GM23338 (cell line): ENCODE measurements at regions not wholly inside any gene's neighbourhood (a gene's known extent, or its start where the extent isn't known, plus 50 kb on each side); places are given as distances from the start of the nearest gene placed in this dataset.

Experiments used
- CTCF ChIP-seq, 2 experiments: fragments of 200-600 bp in 1 of 2; sonication (generic) in 1 of 2; conservative IDR thresholded peaks; 2 replicates each; pipeline versions ENCODE4 v1.5.1 to v1.6.1; 2016 to 2017; ENCODE audit warnings: antibody characterized with exemption in 2 of 2, low read depth in 2 of 2, mild to moderate bottlenecking in 2 of 2, moderate library complexity in 1 of 2
- EZH2 ChIP-seq: fragments of 200-600 bp; sonication (generic); IDR thresholded peaks from one replicate; pipeline ENCODE4 v1.8.0; 2017; ENCODE audit warnings: antibody characterized with exemption, mild to moderate bottlenecking, low read depth; ENCODE audit not compliant: unreplicated experiment
- POLR2AphosphoS5 ChIP-seq: IDR thresholded peaks from 2 replicates; pipeline ENCODE4 v1.6.1; 2016; ENCODE audit warnings: antibody characterized with exemption, low read depth
- REST ChIP-seq: IDR thresholded peaks from one replicate; pipeline ENCODE4 v1.6.1; 2018; ENCODE audit warnings: antibody characterized with exemption; ENCODE audit not compliant: unreplicated experiment

GRCh38 chr16:87244636-87245197, 72.5 kb downstream of the C16orf95 start:
- TF ChIP-seq POLR2AphosphoS5, result no peak
- TF ChIP-seq CTCF (conservative IDR thresholded peaks at IDR 0.05; ENCODE audit: low read depth in 2 of 2), result no peak
- TF ChIP-seq EZH2, result no peak
- TF ChIP-seq REST, result no peak
